Midbrain (tissue), 1 donor: ENCODE measurements at regions not wholly inside any gene's neighbourhood (a gene's known extent, or its start where the extent isn't known, plus 50 kb on each side); places are given as distances from the start of the nearest gene placed in this dataset.

ENCODE experiments used
- DNase-seq: peaks from one replicate; lab custom pipeline; 2025; lab: John Stamatoyannopoulos, UW

DNA sequence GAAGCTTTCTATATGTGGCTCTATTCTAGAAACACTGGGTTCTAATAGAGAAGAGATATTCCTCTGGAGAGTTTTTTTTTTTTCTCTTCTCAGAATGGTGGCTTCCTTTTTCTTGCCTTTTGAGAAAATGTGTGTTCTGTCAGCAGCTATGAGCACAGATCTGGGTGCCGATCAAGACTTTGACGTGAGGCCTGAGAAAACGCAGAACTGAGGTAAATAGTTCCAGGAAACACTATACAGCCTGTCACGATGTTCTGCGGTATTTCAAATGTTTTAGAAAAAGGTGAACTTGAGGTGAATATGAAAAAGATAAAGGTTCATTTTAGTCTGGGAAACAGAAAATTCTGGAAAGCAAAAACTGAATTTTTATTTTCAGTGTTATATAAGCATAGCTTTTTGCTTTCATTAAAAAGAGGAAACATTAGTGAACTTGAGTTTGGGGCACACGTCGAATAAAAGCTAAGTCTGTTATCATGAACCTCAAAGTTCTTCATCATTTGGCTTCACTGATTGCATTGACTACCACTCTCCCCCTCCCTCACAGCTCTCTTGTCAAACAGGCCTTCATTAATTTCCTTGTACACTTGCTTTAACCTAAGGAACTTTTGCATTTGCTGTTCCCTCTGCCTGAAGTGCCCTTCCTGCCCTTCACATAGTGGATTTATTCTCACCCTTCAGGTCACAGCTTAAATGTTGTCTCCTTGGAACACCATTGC, 265.1 kb downstream of the NFKBIZ start:
- no peak for DNase-seq

- DNase-seq, result no peak
These were observed 273.2 kb downstream of the NFKBIZ start for GRCh38 chr3:102122527-102122926.

DNA sequence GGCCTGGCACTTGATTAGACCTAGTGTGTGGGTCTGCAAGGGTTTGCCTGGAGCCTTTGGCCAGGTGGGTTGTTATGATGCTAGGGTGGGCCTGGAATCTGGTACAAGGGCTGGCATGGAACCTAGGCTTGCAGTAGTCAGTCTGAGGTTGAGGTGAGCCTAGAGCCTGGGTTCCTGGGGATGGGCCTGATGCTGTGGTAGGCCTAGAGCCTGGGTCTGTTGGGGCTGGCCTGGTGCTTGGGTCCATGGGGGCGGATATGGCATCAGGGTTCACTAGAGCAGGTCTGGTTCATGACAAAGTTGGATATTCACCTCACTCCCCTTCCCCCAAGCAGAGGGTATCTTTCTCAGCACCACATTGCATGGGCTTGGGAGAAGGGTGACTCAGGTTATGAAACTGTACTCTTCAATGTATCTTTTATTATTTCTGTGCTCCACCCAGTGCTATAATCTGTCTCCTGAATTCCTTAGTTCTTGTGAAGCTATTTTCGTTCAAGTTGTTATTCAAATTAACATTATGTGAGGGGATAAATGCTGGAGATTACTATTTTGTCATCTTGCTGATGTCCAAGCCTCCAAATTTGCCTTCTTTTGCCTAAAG, 274.4 kb downstream of the NFKBIZ start:
- DNase-seq, result no peak

DNA sequence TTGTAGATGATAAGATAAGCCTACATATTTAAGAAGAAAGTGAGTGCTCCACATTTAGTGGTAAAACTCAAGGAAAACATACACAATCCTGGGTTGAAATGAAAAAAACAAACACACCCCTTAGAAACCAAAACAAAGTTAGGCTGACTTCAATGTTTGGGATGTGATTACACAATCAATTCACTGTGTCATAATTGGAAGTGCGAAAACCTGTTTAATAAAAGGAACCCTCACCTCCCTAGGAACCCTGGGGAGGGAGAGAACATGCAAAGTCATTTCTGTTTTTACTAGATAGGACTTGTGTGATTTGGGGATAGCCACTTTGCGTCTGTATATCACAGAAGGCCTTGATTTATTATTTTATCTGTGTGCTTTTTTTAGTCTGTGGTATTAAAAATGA, 275.0 kb downstream of the NFKBIZ start:
- no peak for DNase-seq

GRCh38 chr3:102124704-102125103, 275.4 kb downstream of the NFKBIZ start:
- no peak for DNase-seq

- DNase-seq, result no peak
These were observed 276.1 kb downstream of the NFKBIZ start for GRCh38 chr3:102125197-102125993.

- no peak for DNase-seq
These were observed 276.7 kb downstream of the NFKBIZ start for GRCh38 chr3:102125994-102126368.

GRCh38 chr3:102129760-102130608, 280.7 kb downstream of the NFKBIZ start:
- DNase-seq, result no peak

DNA sequence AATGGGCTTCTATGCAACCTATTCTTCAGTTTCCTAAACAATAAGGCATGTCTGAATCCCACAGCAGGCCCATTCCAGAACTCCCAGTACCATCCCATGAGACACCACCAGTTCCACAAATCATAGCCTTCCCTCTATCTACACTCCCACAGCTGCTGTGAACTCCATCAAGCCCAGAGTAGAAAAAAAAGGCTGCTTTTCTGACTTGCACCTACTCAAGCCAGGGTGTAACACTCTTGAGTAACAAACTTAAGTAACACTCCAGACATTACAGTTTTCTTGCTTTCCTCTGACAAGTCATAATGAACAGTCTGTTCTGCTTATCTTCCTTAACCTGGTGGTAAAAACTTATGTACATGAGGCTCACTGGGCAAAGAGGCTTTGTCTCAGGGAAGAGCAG, 283.1 kb downstream of the NFKBIZ start:
- no peak for DNase-seq

- DNase-seq, result no peak
These were observed 284.1 kb downstream of the NFKBIZ start for GRCh38 chr3:102133376-102133775.

- no peak for DNase-seq
These were observed 286.0 kb downstream of the NFKBIZ start for GRCh38 chr3:102135316-102135715.

DNA sequence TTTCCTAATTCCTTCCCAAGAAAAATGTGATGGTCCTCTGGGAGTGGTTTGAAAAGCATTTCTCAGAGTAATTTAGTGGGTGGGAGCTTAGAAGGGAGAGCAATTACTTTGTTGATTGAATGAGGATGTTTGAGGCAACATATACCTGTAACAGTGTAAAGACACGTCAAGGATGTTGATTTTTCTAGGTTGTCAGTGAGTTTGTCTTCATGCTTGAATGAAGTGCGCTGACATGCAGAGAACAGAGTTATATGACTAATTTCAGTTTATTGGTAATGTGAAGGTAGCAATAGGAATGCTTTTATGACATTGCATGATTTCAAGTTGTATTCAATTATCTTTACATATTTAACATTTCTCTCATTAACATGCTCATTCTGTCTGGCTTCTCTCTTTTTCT, 286.9 kb downstream of the NFKBIZ start:
- DNase-seq, result no peak

GRCh38 chr3:102140116-102140515, 290.8 kb downstream of the NFKBIZ start:
- DNase-seq, result no peak

GRCh38 chr3:102141096-102141927, 292.0 kb downstream of the NFKBIZ start:
- no peak for DNase-seq

DNA sequence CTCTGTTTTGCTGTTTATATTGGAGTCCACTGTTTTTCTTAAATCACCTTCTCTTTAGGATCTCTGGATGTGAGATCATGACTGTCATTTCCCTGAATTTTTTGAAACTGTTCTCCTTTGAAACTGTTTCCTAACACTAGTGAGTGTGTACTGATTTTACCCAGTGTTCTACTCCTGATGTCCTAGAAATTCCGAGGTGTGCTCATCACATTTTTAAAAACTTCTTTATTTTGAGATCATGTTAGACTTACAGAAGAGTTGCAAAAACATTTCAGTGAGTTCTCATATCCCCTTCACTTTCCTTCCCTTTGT, 292.6 kb downstream of the NFKBIZ start:
- DNase-seq, result no peak

GRCh38 chr3:102142379-102143060, 292.3 kb upstream of the ZPLD1 start:
- DNase-seq, result no peak

DNA sequence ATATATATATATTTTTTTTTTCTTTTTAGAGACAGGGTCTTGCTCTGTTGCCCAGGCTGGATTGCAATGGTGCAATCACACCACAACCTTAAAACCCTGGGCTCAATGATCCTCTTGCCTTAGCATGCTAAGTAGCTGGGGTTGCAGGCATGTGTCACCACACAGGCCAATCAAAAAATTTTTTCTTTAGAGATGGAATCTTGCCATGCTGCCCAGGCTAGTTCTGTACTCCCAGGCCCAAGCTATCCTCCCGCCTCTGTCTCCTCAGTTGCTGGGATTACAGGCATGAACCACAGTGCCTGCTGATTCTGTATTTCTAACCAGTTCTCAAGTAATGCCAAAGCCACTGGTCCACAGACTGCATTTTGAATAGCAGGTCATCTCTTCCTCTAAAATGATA, 291.3 kb upstream of the ZPLD1 start:
- no peak for DNase-seq

DNA sequence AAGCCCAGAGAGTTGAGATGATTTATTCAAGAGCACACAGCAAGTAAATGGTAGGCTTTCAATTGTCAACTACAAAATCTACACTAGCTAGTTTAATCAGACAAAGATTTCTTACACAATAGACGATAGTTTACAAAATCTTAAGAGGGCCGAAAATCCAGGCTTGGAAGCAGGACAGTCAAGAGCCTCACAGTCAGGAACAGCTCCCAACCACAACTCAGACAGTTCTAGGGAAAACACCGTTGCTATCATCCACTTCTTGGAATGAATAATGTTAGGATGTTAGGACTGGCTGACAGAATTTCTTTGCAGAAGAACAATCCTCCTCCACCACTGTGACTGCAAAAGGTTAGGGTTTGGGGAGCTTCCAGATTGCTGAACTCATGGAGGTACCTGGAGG, 290.8 kb upstream of the ZPLD1 start:
- no peak for DNase-seq

DNA sequence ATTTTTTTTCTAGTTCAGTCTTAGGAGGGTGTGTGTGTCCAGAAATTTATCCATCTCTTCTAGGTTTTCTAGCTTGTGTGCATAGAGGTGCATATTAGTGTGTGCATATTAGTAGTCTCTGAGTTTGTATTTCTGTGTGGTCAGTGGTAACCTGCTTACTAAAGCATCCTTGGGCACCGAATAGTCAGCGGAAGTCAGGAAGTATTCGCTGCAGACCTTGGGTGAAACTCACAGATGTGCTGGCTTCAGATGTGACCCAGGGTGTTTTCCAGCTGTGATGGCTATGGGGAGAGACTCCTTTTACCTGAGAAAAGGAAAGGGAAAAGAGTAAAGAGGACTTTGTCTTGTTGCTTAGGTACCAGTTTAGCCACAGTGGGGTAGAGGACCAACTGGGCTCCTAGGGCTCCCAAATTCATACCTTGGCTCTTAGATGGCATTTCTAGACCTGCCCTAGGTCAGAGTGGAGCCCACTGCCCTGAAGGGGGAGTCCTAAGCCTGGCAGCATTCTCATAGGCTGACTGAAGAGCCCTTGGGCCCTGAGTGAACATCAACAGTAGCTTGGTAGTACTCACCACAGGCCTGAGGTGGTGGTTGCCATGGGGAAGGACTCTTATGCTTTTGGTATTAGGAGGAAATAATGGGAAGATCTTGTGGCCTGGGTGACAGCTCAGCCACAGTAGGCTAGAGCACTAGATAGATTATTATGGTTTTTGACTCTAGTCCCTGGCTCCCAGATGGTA, 286.0 kb upstream of the ZPLD1 start:
- DNase-seq, result no peak

- no peak for DNase-seq
These were observed 282.9 kb upstream of the ZPLD1 start for GRCh38 chr3:102151935-102152334.
